B cell (primary cell): ENCODE measurements at regions not wholly inside any gene's neighbourhood (a gene's known extent, or its start where the extent isn't known, plus 50 kb on each side); places are given as distances from the start of the nearest gene placed in this dataset.

Experiments
- ATAC-seq: fragments of 200-7000 bp; cut with Tn5 transposase; one replicate; pipeline ENCODE4 v1.10.0; 2021; ENCODE audit warnings: low read depth, mild to moderate bottlenecking, moderate number of reproducible peaks, moderate library complexity
- CTCF ChIA-PET: fragments of 350-600 bp; sonication (Branson Sonifier 250); formaldehyde crosslinking; loops from one replicate; lab custom pipeline; 2021; ENCODE audit warnings: antibody characterized with exemption, inconsistent platforms; lab: Charles Lee
- POLR2A ChIA-PET: fragments of 350-600 bp; sonication (Branson Sonifier 250); formaldehyde crosslinking; loops from one replicate; lab custom pipeline; 2021; ENCODE audit warnings: antibody characterized with exemption; lab: Charles Lee
- DNase-seq: peaks from one replicate; pipeline ENCODE4 v3.0.0; 2013
- H2AFZ ChIP-seq: 2 replicates; pipeline ENCODE4 v1.6.1; 2012; ENCODE audit warnings: mild to moderate bottlenecking, low read depth, low read length; ENCODE audit not compliant: insufficient read depth, poor library complexity, severe bottlenecking
- H3K27ac ChIP-seq, 2 donors: 1 replicate in 1 of 2; 2 replicates in 1 of 2; pipeline ENCODE4 v1.5.1; 2012 to 2013; ENCODE audit warnings: low read length in 2 of 2, mild to moderate bottlenecking in 2 of 2, moderate library complexity in 1 of 2
- H3K27me3 ChIP-seq, 4 experiments: fragments of 200-600 bp in 1 of 4; sonication (generic) in 1 of 4; replicated peaks in 1 of 4; 1 replicate in 2 of 4; 2 replicates in 2 of 4; pipeline versions ENCODE4 v1.6.1 to v1.7.0; 2013 to 2016; ENCODE audit warnings: low read length in 3 of 4, mild to moderate bottlenecking in 2 of 4, mixed read lengths in 1 of 4, moderate library complexity in 1 of 4; ENCODE audit not compliant: insufficient read depth in 4 of 4, control insufficient read depth in 3 of 4; ENCODE audit errors: control extremely low read depth in 1 of 4
- H3K36me3 ChIP-seq, 2 experiments: replicated peaks in 1 of 2; 1 replicate in 1 of 2; 2 replicates in 1 of 2; pipeline versions ENCODE4 v1.6.1 to v1.7.1; 2013; ENCODE audit warnings: low read length in 1 of 2; ENCODE audit not compliant: insufficient read depth in 2 of 2, control insufficient read depth in 1 of 2; ENCODE audit errors: control extremely low read depth in 1 of 2, extremely low read depth in 1 of 2
- H3K4me1 ChIP-seq, 2 donors: fragments of 200-600 bp in 1 of 2; sonication (generic) in 1 of 2; 1 replicate in 1 of 2; 2 replicates in 1 of 2; pipeline versions ENCODE4 v1.5.1 to v1.6.1; 2013 to 2017; ENCODE audit warnings: low read length in 2 of 2; ENCODE audit not compliant: control insufficient read depth in 2 of 2, insufficient read depth in 2 of 2
- H3K4me2 ChIP-seq: replicated peaks from 2 replicates; pipeline ENCODE3; 2012; ENCODE audit warnings: mild to moderate bottlenecking, low read depth, low read length; ENCODE audit not compliant: poor library complexity, severe bottlenecking
- H3K4me3 ChIP-seq, 5 experiments: fragments of 200-600 bp in 1 of 5; sonication (generic) in 1 of 5; 1 replicate in 3 of 5; 2 replicates in 2 of 5; pipeline versions ENCODE4 v1.5.1 to v1.7.0; 2011 to 2016; ENCODE audit warnings: low read length in 4 of 5, mild to moderate bottlenecking in 4 of 5, low read depth in 2 of 5, control low read depth in 1 of 5, moderate library complexity in 1 of 5; ENCODE audit not compliant: insufficient read depth in 1 of 5; ENCODE audit errors: control extremely low read depth in 1 of 5, extremely low read depth in 1 of 5
- H3K79me2 ChIP-seq: fragments of 200-600 bp; sonication (generic); one replicate; pipeline ENCODE4 v1.6.0; 2016; ENCODE audit warnings: low read length; ENCODE audit not compliant: control insufficient read depth, insufficient read depth
- H3K9ac ChIP-seq: fragments of 200-600 bp; sonication (generic); 2 replicates; pipeline ENCODE4 v1.6.1; 2017; ENCODE audit warnings: mild to moderate bottlenecking, low read length, moderate library complexity
- H3K9me3 ChIP-seq, 3 donors: one replicate each; pipeline versions ENCODE4 v1.6.1 to v1.7.1; 2013; ENCODE audit warnings: low read length in 2 of 3; ENCODE audit not compliant: control insufficient read depth in 2 of 3, insufficient read depth in 1 of 3; ENCODE audit errors: control extremely low read depth in 1 of 3
- H4K20me1 ChIP-seq: 2 replicates; pipeline ENCODE4 v1.6.0; 2012; ENCODE audit warnings: mild to moderate bottlenecking, low read length; ENCODE audit not compliant: insufficient read depth, control insufficient read depth, poor library complexity, severe bottlenecking
- H3K27ac Mint-ChIP-seq: one replicate; pipeline ENCODE4 v1.8.0; 2021; ENCODE audit warnings: mixed read lengths
- H3K27me3 Mint-ChIP-seq: one replicate; pipeline ENCODE4 v1.8.0; 2021; ENCODE audit warnings: mixed read lengths
- H3K4me1 Mint-ChIP-seq: one replicate; pipeline ENCODE4 v1.8.0; 2021; ENCODE audit warnings: mixed read lengths
- H3K4me3 Mint-ChIP-seq: one replicate; pipeline ENCODE4 v1.8.0; 2021; ENCODE audit warnings: mixed read lengths
- H3K9me3 Mint-ChIP-seq: one replicate; pipeline ENCODE4 v1.8.0; 2022; ENCODE audit warnings: mixed read lengths; ENCODE audit not compliant: insufficient read depth
- EZH2 ChIP-seq: IDR thresholded peaks from 2 replicates; pipeline ENCODE4 v1.6.1; 2012; ENCODE audit warnings: borderline replicate concordance, low read depth, mild to moderate bottlenecking, moderate library complexity, low read length; ENCODE audit not compliant: insufficient read depth, poor library complexity, severe bottlenecking
- WGBS: methylation state at CpG from one replicate; pipeline ENCODE4 v1.1.5; 2013; ENCODE audit warnings: missing lambda C conversion rate; ENCODE audit not compliant: insufficient coverage; 5-methylcytosine and 5-hydroxymethylcytosine counted together
- intact Hi-C: fragments of 100-400 bp; cut with micrococcal nuclease; formaldehyde crosslinking; loops from one replicate; pipeline ENCODE4 v1.10.0; 2022
- TF ChIP-seq, protein P1 (sequence below): fragments of 200-600 bp; IDR thresholded peaks from one replicate; pipeline ENCODE4 v1.8.0; 2022; ENCODE audit warnings: antibody characterized with exemption, mild to moderate bottlenecking

DNA sequence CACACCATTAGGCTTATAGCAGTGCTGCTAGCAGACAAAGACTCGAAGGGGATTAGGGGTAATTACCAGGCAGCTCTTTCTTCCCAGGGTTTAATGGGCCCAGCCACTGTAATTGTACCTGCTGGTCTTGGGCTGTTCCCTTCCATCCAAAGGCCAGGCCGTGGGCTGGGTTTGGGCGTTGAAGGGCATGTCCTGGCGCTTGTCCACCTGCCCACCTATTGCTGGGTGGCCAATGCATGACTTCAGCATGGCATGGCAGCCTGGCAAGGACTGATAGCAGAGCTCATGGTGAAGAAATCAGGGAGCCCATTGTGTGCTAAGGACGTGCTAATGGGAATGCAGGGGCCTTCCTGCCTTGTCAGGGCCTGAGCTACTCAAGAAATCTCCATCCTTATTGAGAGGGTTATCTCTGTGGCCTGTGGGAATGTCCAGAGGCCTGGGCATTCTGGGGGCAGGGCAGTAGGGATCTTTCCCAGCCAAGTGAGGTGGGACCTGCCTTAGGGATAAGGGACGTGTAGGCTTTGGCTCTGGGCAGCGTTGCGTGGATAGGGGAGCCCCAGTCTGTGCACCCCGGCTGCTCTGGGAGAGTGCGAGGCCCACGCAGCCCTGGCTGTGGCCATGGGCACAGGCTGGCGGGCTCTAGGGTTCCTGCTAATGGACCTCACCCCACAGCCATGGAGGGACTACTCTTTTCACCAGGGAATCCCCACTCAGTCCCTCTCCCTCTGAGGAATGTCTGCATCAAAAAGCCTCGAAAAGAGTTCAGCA lies 116.1 kb upstream of the PITX1 start:
- no peak overlapping the region for H2AFZ ChIP-seq
- no peak overlapping the region for H3K4me2 ChIP-seq
- WGBS = 85% methylated on average over 12 of the region's 13 CpGs
- no peak overlapping the region for H3K4me3 ChIP-seq
- H3K4me1 ChIP-seq = no peaks in the 10 kb centered on the region
- DNase-seq (no peak), ATAC-seq (no peak)
- TF ChIP-seq, protein P1, sequence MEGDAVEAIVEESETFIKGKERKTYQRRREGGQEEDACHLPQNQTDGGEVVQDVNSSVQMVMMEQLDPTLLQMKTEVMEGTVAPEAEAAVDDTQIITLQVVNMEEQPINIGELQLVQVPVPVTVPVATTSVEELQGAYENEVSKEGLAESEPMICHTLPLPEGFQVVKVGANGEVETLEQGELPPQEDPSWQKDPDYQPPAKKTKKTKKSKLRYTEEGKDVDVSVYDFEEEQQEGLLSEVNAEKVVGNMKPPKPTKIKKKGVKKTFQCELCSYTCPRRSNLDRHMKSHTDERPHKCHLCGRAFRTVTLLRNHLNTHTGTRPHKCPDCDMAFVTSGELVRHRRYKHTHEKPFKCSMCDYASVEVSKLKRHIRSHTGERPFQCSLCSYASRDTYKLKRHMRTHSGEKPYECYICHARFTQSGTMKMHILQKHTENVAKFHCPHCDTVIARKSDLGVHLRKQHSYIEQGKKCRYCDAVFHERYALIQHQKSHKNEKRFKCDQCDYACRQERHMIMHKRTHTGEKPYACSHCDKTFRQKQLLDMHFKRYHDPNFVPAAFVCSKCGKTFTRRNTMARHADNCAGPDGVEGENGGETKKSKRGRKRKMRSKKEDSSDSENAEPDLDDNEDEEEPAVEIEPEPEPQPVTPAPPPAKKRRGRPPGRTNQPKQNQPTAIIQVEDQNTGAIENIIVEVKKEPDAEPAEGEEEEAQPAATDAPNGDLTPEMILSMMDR = no peak
- no peak for TF ChIP-seq EZH2
- intact Hi-C loops = no loop called here
- ChIA-PET POLR2A (no interaction called here), CTCF (no interaction called here)
- H4K20me1 ChIP-seq = no peaks in the 10 kb centered on the region
- Mint-ChIP-seq H3K4me1 (no peaks in the 10 kb centered on the region), H3K27me3 (peaks cover 32% of the 10 kb centered on the region), H3K27ac (no peak overlapping the region), H3K9me3 (no peaks in the 10 kb centered on the region), H3K4me3 (no peak overlapping the region)
- H3K27me3 ChIP-seq = peaks cover 0 to 8% (median 3%) of the 10 kb centered on the region in 4 experiments
- H3K9me3 ChIP-seq = peaks cover 0 to 9% (median 0%) of the 10 kb centered on the region in 3 donors
- no peak overlapping the region for H3K9ac ChIP-seq
- H3K36me3 ChIP-seq = no peaks in the 10 kb centered on the region
- H3K27ac ChIP-seq = no peak overlapping the region
- no peaks in the 10 kb centered on the region for H3K79me2 ChIP-seq

DNA sequence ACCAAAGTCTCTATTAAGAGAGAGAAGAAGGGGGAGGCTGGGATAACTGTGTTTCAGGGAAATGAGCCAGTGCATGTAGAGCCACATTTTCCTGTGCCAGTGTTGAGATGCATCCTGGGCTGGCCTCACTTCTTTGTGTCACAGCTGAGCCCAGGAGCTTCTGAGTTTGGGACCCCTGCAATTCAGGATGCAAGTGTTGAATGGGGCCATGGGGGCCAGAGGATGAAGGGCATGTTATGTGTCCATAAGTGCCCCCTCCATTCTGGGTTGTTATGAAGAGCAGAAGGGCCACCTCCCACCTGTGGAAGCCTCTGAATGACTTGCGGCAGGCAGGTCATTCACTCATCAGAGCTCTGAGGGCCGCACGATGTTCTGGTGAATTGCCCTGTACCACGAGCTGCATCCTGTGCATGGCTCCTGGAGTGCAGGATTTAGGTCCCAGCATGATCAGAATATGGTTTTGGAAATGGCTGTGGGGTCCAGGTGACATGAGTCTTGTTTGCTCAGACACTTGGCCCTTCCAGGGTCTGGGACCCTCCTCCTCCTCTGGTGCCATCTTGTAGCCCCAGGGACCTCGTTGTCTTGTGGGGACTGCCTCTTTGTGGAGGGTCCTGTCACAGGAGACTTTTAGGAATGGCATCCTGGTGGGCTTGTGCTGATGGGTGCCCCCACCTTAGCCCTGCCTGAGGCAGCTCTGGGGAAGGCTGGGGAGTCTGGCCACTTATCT lies 115.4 kb upstream of the PITX1 start:
- POLR2A ChIA-PET = no interaction called here
- WGBS = 87% methylated on average over 4 of the region's 5 CpGs
- Mint-ChIP-seq H3K27me3 (peaks cover 32% of the 10 kb centered on the region), H3K4me1 (no peaks in the 10 kb centered on the region), H3K4me3 (no peak overlapping the region), H3K27ac (no peak overlapping the region), H3K9me3 (no peaks in the 10 kb centered on the region)
- DNase-seq (no peak), ATAC-seq (no peak)
- H3K9ac ChIP-seq = no peak overlapping the region
- intact Hi-C loops = no loop called here
- H3K4me1 ChIP-seq = no peaks in the 10 kb centered on the region
- H3K36me3 ChIP-seq = no peaks in the 10 kb centered on the region
- no peak overlapping the region for H3K4me2 ChIP-seq
- H3K79me2 ChIP-seq = no peaks in the 10 kb centered on the region
- TF ChIP-seq EZH2 = no peak
- TF ChIP-seq, protein P1 = no peak
- no peak overlapping the region for H3K4me3 ChIP-seq
- H4K20me1 ChIP-seq = no peaks in the 10 kb centered on the region
- H3K27ac ChIP-seq = no peak overlapping the region
- peaks cover 0 to 8% (median 0%) of the 10 kb centered on the region in 3 donors for H3K9me3 ChIP-seq
- H2AFZ ChIP-seq = no peak overlapping the region
- peaks cover 0 to 6% (median 3%) of the 10 kb centered on the region in 4 experiments for H3K27me3 ChIP-seq
- CTCF ChIA-PET = no interaction called here
